ENCODE measurements at regions not wholly inside any gene's neighbourhood (a gene's known extent, or its start where the extent isn't known, plus 50 kb on each side); places are given as distances from the start of the nearest gene placed in this dataset.

- H3K36me3 Mint-ChIP-seq, result peaks cover 2% of the 10 kb centered on the region
- H3K9me3 Mint-ChIP-seq, result peaks cover 0 to 5% (median 0%) of the 10 kb centered on the region in 3 donors
- no peaks in the 10 kb centered on the region for H3K4me1 Mint-ChIP-seq
- no peak overlapping the region for H3K4me3 Mint-ChIP-seq
- no peak overlapping the region for H3K27ac Mint-ChIP-seq
- H3K27me3 Mint-ChIP-seq, result no peaks in the 10 kb centered on the region
Measured at GRCh38 chr18:64620971-64621560, 472.2 kb upstream of the LINC00305 start.

- Mint-ChIP-seq H3K27me3 (no peaks in the 10 kb centered on the region), H3K9me3 (peaks cover 0 to 1% (median 0%) of the 10 kb centered on the region in 3 donors), H3K4me3 (no peak overlapping the region), H3K36me3 (peaks cover 2% of the 10 kb centered on the region), H3K27ac (no peak overlapping the region), H3K4me1 (peaks cover 0 to 1% (median 0%) of the 10 kb centered on the region in 3 donors)
Measured at GRCh38 chr18:64618390-64618789, 469.5 kb upstream of the LINC00305 start.

GRCh38 chr18:64615021-64615420 lies 466.1 kb upstream of the LINC00305 start:
- Mint-ChIP-seq H3K9me3 (peaks cover 0 to 1% (median 0%) of the 10 kb centered on the region in 3 donors), H3K27me3 (no peaks in the 10 kb centered on the region), H3K4me3 (no peak overlapping the region), H3K27ac (no peak overlapping the region), H3K36me3 (peaks cover 2% of the 10 kb centered on the region), H3K4me1 (peaks cover 0 to 1% (median 0%) of the 10 kb centered on the region in 3 donors)

- Mint-ChIP-seq H3K4me3 (no peak overlapping the region), H3K4me1 (peaks cover 0 to 1% (median 0%) of the 10 kb centered on the region in 3 donors), H3K9me3 (peaks cover 0 to 1% (median 0%) of the 10 kb centered on the region in 3 donors), H3K27me3 (no peaks in the 10 kb centered on the region), H3K27ac (no peak overlapping the region), H3K36me3 (peaks cover 2% of the 10 kb centered on the region)
Measured at GRCh38 chr18:64614446-64614845, 465.6 kb upstream of the LINC00305 start.

- Mint-ChIP-seq H3K27me3 (no peaks in the 10 kb centered on the region), H3K27ac (no peak overlapping the region), H3K9me3 (peaks cover 0 to 3% (median 1%) of the 10 kb centered on the region in 3 donors), H3K4me3 (no peak overlapping the region), H3K36me3 (peaks cover 4% of the 10 kb centered on the region), H3K4me1 (peaks cover 0 to 5% (median 0%) of the 10 kb centered on the region in 3 donors)
Measured at GRCh38 chr18:64592246-64592645, 443.4 kb upstream of the LINC00305 start.

- Mint-ChIP-seq H3K27ac (no peak overlapping the region), H3K9me3 (no peaks in the 10 kb centered on the region), H3K36me3 (peaks cover 4% of the 10 kb centered on the region), H3K4me1 (peaks cover 0 to 5% (median 0%) of the 10 kb centered on the region in 3 donors), H3K4me3 (no peak overlapping the region), H3K27me3 (no peaks in the 10 kb centered on the region)
Measured at GRCh38 chr18:64589000-64589399, 440.1 kb upstream of the LINC00305 start.

- H3K27me3 Mint-ChIP-seq, result no peaks in the 10 kb centered on the region
- no peaks in the 10 kb centered on the region for H3K36me3 Mint-ChIP-seq
- no peak overlapping the region for H3K27ac Mint-ChIP-seq
- no peak overlapping the region for H3K4me3 Mint-ChIP-seq
- H3K4me1 Mint-ChIP-seq, result no peaks in the 10 kb centered on the region
- H3K9me3 Mint-ChIP-seq, result peaks cover under 1 to 5% (median 5%) of the 10 kb centered on the region in 3 donors
Measured at GRCh38 chr18:64566456-64566855, 417.6 kb upstream of the LINC00305 start.

GRCh38 chr18:64562651-64563050 lies 413.8 kb upstream of the LINC00305 start:
- H3K27ac Mint-ChIP-seq, result no peak overlapping the region
- H3K4me3 Mint-ChIP-seq, result no peak overlapping the region
- H3K9me3 Mint-ChIP-seq, result peaks cover 0 to 3% (median 3%) of the 10 kb centered on the region in 3 donors
- no peaks in the 10 kb centered on the region for H3K27me3 Mint-ChIP-seq
- H3K36me3 Mint-ChIP-seq, result no peaks in the 10 kb centered on the region
- H3K4me1 Mint-ChIP-seq, result no peaks in the 10 kb centered on the region

- H3K4me1 Mint-ChIP-seq, result no peaks in the 10 kb centered on the region
- H3K27ac Mint-ChIP-seq, result no peak overlapping the region
- H3K36me3 Mint-ChIP-seq, result no peaks in the 10 kb centered on the region
- no peaks in the 10 kb centered on the region for H3K9me3 Mint-ChIP-seq
- H3K4me3 Mint-ChIP-seq, result no peak overlapping the region
- H3K27me3 Mint-ChIP-seq, result no peaks in the 10 kb centered on the region
Measured at GRCh38 chr18:64546451-64546850, 397.6 kb upstream of the LINC00305 start.

- peaks cover 0 to 2% (median 0%) of the 10 kb centered on the region in 3 donors for H3K4me1 Mint-ChIP-seq
- peaks cover 0 to 2% (median 2%) of the 10 kb centered on the region in 3 donors for H3K9me3 Mint-ChIP-seq
- no peaks in the 10 kb centered on the region for H3K36me3 Mint-ChIP-seq
- no peak overlapping the region for H3K27ac Mint-ChIP-seq
- H3K27me3 Mint-ChIP-seq, result no peaks in the 10 kb centered on the region
- no peak overlapping the region for H3K4me3 Mint-ChIP-seq
Measured at GRCh38 chr18:64539847-64540246, 391.0 kb upstream of the LINC00305 start.

- Mint-ChIP-seq H3K27ac (no peak overlapping the region), H3K27me3 (no peaks in the 10 kb centered on the region), H3K36me3 (peaks cover 2% of the 10 kb centered on the region)
Measured at GRCh38 chr18:64528646-64529045, 379.8 kb upstream of the LINC00305 start.

GRCh38 chr18:64519201-64519600 lies 370.3 kb upstream of the LINC00305 start:
- H3K36me3 Mint-ChIP-seq, result no peaks in the 10 kb centered on the region
- H3K4me1 Mint-ChIP-seq, result no peaks in the 10 kb centered on the region
- peaks cover 0 to 9% (median 0%) of the 10 kb centered on the region in 3 donors for H3K9me3 Mint-ChIP-seq
- no peaks in the 10 kb centered on the region for H3K27me3 Mint-ChIP-seq
- H3K4me3 Mint-ChIP-seq, result no peak overlapping the region
- no peak overlapping the region for H3K27ac Mint-ChIP-seq

More at GRCh38 chr18:64528646-64529045, 379.8 kb upstream of the LINC00305 start:
- no peak overlapping the region for H3K4me3 Mint-ChIP-seq
- peaks cover 0 to 2% (median 0%) of the 10 kb centered on the region in 3 donors for H3K4me1 Mint-ChIP-seq
- peaks cover 0 to 2% (median 0%) of the 10 kb centered on the region in 3 donors for H3K9me3 Mint-ChIP-seq

GRCh38 chr18:64518191-64518590 lies 369.3 kb upstream of the LINC00305 start:
- Mint-ChIP-seq H3K27me3 (no peaks in the 10 kb centered on the region), H3K9me3 (peaks cover 0 to 9% (median 0%) of the 10 kb centered on the region in 3 donors), H3K27ac (peak overlapping the region in 1 of 3 donors; percentile 73), H3K4me1 (no peaks in the 10 kb centered on the region), H3K4me3 (no peak overlapping the region), H3K36me3 (no peaks in the 10 kb centered on the region)

GRCh38 chr18:64513401-64513800 lies 364.5 kb upstream of the LINC00305 start:
- H3K27ac Mint-ChIP-seq, result no peak overlapping the region
- H3K36me3 Mint-ChIP-seq, result no peaks in the 10 kb centered on the region
- H3K9me3 Mint-ChIP-seq, result no peaks in the 10 kb centered on the region
- H3K4me1 Mint-ChIP-seq, result no peaks in the 10 kb centered on the region
- no peaks in the 10 kb centered on the region for H3K27me3 Mint-ChIP-seq
- H3K4me3 Mint-ChIP-seq, result no peak overlapping the region

GRCh38 chr18:64490207-64490606 lies 341.3 kb upstream of the LINC00305 start:
- Mint-ChIP-seq H3K27ac (no peak overlapping the region), H3K4me1 (no peaks in the 10 kb centered on the region), H3K4me3 (no peak overlapping the region), H3K36me3 (no peaks in the 10 kb centered on the region), H3K9me3 (peaks cover 0 to 1% (median 0%) of the 10 kb centered on the region in 3 donors), H3K27me3 (no peaks in the 10 kb centered on the region)

GRCh38 chr18:64488698-64489097 lies 339.8 kb upstream of the LINC00305 start:
- H3K27ac Mint-ChIP-seq, result no peak overlapping the region
- no peaks in the 10 kb centered on the region for H3K27me3 Mint-ChIP-seq
- H3K4me1 Mint-ChIP-seq, result no peaks in the 10 kb centered on the region
- no peak overlapping the region for H3K4me3 Mint-ChIP-seq
- no peaks in the 10 kb centered on the region for H3K9me3 Mint-ChIP-seq
- no peaks in the 10 kb centered on the region for H3K36me3 Mint-ChIP-seq
